K562 (cell line): ENCODE measurements at regions not wholly inside any gene's neighbourhood (a gene's known extent, or its start where the extent isn't known, plus 50 kb on each side); places are given as distances from the start of the nearest gene placed in this dataset.

Source experiments
- CBX1 ChIP-seq: sonication (generic); IDR thresholded peaks from 2 replicates; pipeline ENCODE4 v1.6.1; 2016; ENCODE audit warnings: antibody characterized with exemption, low read depth, mild to moderate bottlenecking
- FOS ChIP-seq: IDR thresholded peaks from 3 replicates; pipeline ENCODE4 v1.6.1; 2011; ENCODE audit not compliant: insufficient read length; ENCODE audit errors: extremely low read depth
- FOXJ2 ChIP-seq: fragments of 200-800 bp; sonication (Bioruptor generic); IDR thresholded peaks from 2 replicates; pipeline ENCODE4 v1.6.1; 2016; ENCODE audit warnings: missing genetic modification characterization, missing compliant biosample characterization
- MXI1 ChIP-seq: IDR thresholded peaks from 2 replicates; pipeline ENCODE4 v1.6.1; 2011; ENCODE audit warnings: low read depth, mild to moderate bottlenecking, improper control_type of control experiment, low read length
- NR2F6 ChIP-seq: fragments of 450-650 bp; formaldehyde crosslinking; IDR thresholded peaks from 2 replicates; pipeline ENCODE4 v1.4.0; 2020; ENCODE audit warnings: mild to moderate bottlenecking
- PURB ChIP-seq: sonication (generic); formaldehyde crosslinking; IDR thresholded peaks from 2 replicates; pipeline ENCODE4 v1.9.0; 2021; ENCODE audit warnings: low read depth, mild to moderate bottlenecking, missing genetic modification reagents
- RBM34 ChIP-seq: fragments of 200-400 bp; formaldehyde crosslinking; IDR thresholded peaks from 2 replicates; pipeline ENCODE4 v1.6.1; 2018; ENCODE audit warnings: low read length, borderline replicate concordance; ENCODE audit not compliant: insufficient read depth
- XRCC4 ChIP-seq: IDR thresholded peaks from one replicate; pipeline ENCODE4 v1.6.1; 2011; ENCODE audit not compliant: insufficient read depth, insufficient read length; ENCODE audit errors: extremely low read depth
- ZKSCAN3 ChIP-seq: fragments of 250-450 bp; sonication (Bioruptor Pico); IDR thresholded peaks from 2 replicates; pipeline ENCODE4 v1.4.0; 2020
- TF ChIP-seq, protein P1 (sequence below): fragments of 450-650 bp; IDR thresholded peaks from one replicate; pipeline ENCODE4 v1.6.1; 2018; ENCODE audit warnings: mild to moderate bottlenecking, moderate library complexity; ENCODE audit not compliant: partially characterized antibody
- TF ChIP-seq, protein P2 (sequence below), 2 experiments: fragments of 450-650 bp; formaldehyde crosslinking in 1 of 2; IDR thresholded peaks; 2 replicates each; pipeline versions ENCODE4 v1.4.0 to v1.6.1; 2014 to 2020; ENCODE audit warnings: mild to moderate bottlenecking in 2 of 2, borderline replicate concordance in 1 of 2, low read depth in 1 of 2

DNA sequence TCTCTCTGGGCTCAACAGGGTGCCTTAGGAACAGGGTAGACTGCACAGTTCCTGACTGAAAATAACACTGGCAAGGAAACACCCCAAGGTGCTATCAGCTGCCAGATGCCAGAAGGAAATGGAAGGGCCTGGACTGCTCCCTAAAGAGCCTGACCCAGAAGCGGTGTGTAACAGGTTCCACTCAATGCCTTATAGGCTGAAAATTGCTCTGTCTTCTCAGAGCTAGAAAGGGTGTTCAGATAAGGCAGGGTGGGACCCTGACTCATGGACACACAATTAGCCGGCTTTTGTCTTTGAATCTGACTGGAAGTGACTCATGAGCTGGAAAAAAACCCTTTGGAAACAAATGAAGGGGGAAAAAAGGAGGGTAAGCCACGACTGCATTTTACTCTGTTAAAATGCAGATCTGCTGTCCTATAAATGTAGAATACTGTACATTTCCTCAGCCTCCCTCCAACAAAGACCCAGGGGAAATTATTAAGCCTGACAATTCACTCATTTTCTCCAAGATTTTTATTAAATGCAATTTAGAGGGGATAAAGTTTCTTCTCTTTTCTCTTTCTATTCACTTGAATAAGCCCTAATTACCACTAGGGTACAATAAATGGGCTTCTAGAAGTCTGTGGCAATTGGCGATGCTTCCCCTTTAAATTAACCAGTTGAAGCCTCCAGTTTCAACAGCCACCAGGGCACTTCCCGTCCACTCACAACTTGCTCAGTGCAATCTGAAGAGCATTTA is 160.2 kb upstream of the TBL1XR1 start (continued):
- TF ChIP-seq FOS (peak; percentile 72), MXI1 (no peak), CBX1 (0 out of 2 replicates have a peak, but pooled peaks have one; percentile 17), PURB (no peak), ZKSCAN3 (no peak), RBM34 (no peak), XRCC4 (no peak), FOXJ2 (tag) (no peak), NR2F6 (CRISPR knock-in tag) (no peak)
- TF ChIP-seq, protein P1, sequence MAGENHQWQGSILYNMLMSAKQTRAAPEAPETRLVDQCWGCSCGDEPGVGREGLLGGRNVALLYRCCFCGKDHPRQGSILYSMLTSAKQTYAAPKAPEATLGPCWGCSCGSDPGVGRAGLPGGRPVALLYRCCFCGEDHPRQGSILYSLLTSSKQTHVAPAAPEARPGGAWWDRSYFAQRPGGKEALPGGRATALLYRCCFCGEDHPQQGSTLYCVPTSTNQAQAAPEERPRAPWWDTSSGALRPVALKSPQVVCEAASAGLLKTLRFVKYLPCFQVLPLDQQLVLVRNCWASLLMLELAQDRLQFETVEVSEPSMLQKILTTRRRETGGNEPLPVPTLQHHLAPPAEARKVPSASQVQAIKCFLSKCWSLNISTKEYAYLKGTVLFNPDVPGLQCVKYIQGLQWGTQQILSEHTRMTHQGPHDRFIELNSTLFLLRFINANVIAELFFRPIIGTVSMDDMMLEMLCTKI: no peak
- TF ChIP-seq, protein P2, sequence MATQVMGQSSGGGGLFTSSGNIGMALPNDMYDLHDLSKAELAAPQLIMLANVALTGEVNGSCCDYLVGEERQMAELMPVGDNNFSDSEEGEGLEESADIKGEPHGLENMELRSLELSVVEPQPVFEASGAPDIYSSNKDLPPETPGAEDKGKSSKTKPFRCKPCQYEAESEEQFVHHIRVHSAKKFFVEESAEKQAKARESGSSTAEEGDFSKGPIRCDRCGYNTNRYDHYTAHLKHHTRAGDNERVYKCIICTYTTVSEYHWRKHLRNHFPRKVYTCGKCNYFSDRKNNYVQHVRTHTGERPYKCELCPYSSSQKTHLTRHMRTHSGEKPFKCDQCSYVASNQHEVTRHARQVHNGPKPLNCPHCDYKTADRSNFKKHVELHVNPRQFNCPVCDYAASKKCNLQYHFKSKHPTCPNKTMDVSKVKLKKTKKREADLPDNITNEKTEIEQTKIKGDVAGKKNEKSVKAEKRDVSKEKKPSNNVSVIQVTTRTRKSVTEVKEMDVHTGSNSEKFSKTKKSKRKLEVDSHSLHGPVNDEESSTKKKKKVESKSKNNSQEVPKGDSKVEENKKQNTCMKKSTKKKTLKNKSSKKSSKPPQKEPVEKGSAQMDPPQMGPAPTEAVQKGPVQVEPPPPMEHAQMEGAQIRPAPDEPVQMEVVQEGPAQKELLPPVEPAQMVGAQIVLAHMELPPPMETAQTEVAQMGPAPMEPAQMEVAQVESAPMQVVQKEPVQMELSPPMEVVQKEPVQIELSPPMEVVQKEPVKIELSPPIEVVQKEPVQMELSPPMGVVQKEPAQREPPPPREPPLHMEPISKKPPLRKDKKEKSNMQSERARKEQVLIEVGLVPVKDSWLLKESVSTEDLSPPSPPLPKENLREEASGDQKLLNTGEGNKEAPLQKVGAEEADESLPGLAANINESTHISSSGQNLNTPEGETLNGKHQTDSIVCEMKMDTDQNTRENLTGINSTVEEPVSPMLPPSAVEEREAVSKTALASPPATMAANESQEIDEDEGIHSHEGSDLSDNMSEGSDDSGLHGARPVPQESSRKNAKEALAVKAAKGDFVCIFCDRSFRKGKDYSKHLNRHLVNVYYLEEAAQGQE (IDR thresholded peaks at IDR 0.05; ENCODE audit: borderline replicate concordance): peak; percentile 50
- TF ChIP-seq, protein P2 (CRISPR knock-in tag; IDR thresholded peaks at IDR 0.05; ENCODE audit: low read depth): no peak
